Endothelial cell of hepatic sinusoid (primary cell): ENCODE measurements at regions not wholly inside any gene's neighbourhood (a gene's known extent, or its start where the extent isn't known, plus 50 kb on each side); places are given as distances from the start of the nearest gene placed in this dataset.
"Not testable (repeated sequence)": the region's sequence is repeated elsewhere in the genome, so short reads cannot be mapped to it uniquely, and the experiment has no call there.

Experiments used
- in situ Hi-C: cut with HindIII; loops from 2 replicates; pipeline ENCODE4 v1.10.0; 2017; ENCODE audit warnings: low sequenced_read_pairs

GRCh38 chr3:94568041-94568440 lies 505.2 kb downstream of the NSUN3 start:
- in situ Hi-C loops = no loop called here

GRCh38 chr3:94573337-94573736 lies 510.5 kb downstream of the NSUN3 start:
- in situ Hi-C loops = no loop called here

- in situ Hi-C loops = no loop called here
These were observed 524.4 kb downstream of the NSUN3 start for GRCh38 chr3:94587291-94587690.

DNA sequence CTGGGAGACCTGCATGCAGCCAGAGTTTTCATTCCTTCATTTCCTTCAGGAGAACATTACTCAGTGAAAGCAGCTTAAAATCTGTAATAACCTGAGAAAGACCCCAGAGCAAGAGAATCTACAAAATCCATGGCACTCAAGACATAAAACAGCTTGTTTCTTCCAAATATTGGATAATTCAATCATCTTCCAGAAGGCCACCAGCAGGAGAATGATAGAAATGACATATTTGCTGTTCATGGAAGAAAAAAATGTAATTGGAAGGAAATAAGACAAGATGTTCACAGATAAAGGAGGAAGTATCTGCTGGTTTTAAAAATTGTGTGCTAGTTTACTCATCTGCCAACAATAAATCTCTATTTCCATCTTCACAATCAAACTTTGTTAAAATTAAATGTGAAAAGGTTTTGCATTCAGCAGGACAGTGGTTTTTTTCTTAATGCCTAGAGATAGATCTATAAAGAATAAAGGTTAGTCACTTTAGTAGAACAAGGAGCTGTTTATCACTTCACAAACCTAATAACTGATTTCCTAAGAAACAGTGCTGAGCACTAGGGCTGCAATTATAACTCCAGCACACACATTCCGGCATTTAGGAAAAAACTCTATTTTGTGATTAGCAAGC lies 530.8 kb downstream of the NSUN3 start:
- in situ Hi-C loops = no loop called here

DNA sequence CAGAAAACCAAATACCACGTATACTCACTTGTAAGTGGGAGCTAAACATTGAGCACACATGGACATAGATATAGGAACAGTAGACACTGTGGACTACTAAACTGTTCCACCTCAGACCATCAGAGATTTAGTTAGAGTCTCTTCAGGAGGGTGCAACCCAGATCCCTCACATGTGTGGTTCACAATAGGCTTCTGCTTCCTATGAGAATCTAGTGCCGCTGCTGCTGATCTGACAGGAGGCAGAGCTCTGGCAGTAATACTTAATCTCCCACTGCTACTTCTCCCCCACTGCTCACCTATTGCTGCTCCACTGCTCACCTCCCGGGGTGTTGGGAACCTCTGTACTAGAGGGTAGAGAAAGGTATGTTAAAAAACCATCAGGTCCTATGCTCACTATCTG lies 533.3 kb downstream of the NSUN3 start:
- in situ Hi-C loops = no loop called here

GRCh38 chr3:94596887-94597566 lies 534.2 kb downstream of the NSUN3 start:
- in situ Hi-C loops = no loop called here

DNA sequence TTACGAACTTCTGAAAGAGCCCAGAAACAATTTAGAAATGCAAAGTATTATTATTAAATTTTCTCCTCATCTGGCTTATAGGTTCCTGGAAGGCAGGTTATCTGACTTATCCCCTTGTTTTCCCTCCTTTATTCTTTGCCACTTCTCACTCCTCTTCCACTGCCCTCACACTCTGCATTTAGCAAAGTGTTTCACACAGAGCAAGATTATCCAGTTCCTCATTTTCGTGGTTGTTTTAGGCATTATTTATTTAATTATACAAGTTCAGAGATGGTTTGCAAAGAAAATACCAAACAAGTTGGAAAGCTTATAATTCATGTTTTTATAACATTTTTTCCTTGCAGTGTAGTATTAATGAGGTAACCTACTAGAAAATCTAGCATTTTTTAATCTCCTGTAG lies 544.9 kb downstream of the NSUN3 start:
- in situ Hi-C loops = no loop called here

GRCh38 chr3:94609908-94610307 lies 547.0 kb downstream of the NSUN3 start:
- in situ Hi-C loops = no loop called here

DNA sequence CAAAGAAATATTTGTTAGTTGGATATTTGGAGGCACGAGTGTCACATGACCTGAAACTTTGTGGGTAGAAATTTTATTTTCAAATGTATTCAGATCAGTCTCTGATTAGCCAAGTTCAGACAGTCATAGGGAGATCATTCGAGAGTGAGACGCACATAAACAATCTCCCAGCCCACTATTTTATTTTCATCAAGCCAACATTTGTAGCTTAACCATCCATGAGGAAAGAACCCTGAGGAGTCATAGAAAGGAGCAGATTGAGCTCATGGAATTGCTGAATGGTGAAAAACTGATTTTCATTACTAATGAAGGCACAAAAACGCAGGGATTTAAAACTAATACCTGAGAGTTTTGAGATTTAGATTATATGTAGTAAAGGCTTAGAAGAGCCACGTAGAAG lies 548.7 kb downstream of the NSUN3 start:
- in situ Hi-C loops = no loop called here

- in situ Hi-C loops = no loop called here
These were observed 549.8 kb downstream of the NSUN3 start for GRCh38 chr3:94612631-94613030.

DNA sequence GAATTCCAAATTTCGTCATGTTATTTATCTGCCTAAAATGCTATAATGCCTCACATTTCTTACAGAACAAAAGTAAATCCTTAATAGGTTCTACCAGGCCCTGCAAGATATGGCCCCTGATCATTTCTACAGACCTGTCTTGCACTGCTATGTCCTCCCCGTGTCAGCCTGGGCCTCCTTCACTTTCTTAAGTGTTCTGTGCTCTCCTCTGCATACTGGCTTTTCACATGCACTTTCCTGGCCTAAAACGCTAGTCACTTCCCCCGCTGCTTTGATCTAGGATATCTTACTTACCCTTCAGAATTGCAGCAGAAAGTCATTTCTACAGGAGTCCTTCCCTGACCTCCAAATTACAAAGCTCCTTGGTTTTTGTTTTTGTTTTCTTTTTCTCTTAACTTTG lies 551.3 kb downstream of the NSUN3 start:
- in situ Hi-C loops = no loop called here

GRCh38 chr3:94615275-94616065 lies 552.6 kb downstream of the NSUN3 start:
- in situ Hi-C loops = loop anchor here (5.0 kb wide), 1 partner anchor 52 kb away; no protein-coding TSS in a partner anchor

GRCh38 chr3:94616833-94617232 lies 554.0 kb downstream of the NSUN3 start:
- in situ Hi-C loops = loop anchor here (5.0 kb wide), 1 partner anchor 50 kb away; no protein-coding TSS in a partner anchor

- in situ Hi-C loops = loop anchor here (5.0 kb wide), 1 partner anchor 50 kb away; no protein-coding TSS in a partner anchor
These were observed 554.5 kb downstream of the NSUN3 start for GRCh38 chr3:94617312-94617711.

- in situ Hi-C loops = loop anchor here (5.0 kb wide), 1 partner anchor 48 kb away; no protein-coding TSS in a partner anchor
These were observed 556.8 kb downstream of the NSUN3 start for GRCh38 chr3:94619643-94620042.

DNA sequence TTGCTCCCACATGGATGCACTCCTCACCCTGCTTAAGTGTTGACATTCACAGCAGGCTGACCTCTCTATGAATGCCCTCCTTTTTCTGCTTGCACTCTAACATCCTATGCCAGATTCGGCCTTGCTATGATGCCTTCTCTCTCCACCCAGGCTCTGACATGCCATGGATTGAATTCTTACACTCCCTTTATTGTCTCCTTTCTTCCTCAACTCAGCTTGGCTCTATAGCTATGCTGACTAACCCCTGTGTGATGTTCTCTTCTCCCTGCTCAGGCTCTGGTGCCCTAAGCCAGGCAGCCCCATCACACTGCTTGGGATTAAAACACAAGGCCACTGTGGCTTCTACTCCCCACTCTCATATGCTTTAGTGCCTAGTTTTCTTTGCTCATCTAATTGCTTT lies 563.7 kb downstream of the NSUN3 start:
- in situ Hi-C loops = no loop called here

DNA sequence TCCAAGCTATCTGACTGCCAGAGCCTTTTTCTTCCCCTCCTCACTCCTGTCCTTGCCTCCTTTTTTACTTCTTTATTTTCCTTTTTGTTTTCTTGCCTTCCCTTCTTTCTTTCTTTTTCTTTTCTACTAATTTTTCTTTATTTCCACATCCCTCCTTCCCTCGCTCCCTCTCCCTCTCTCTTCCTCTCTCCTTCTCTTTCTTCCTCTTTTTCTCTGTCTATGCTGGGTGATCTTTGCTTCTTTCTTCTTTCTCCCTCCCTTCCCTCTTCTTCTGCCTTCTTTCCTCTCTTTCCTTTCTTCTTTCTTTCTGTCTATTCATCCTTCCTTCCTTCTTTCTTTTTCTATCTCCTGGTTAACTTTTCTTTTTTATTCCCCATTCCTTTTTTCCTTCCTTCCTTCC lies 564.8 kb downstream of the NSUN3 start:
- in situ Hi-C loops = no loop called here

- in situ Hi-C loops = no loop called here
These were observed 580.5 kb downstream of the NSUN3 start for GRCh38 chr3:94643400-94643799.

- in situ Hi-C loops = no loop called here
These were observed 582.9 kb downstream of the NSUN3 start for GRCh38 chr3:94645790-94646189.

- in situ Hi-C loops = no loop called here
These were observed 584.3 kb downstream of the NSUN3 start for GRCh38 chr3:94647131-94647530.

GRCh38 chr3:94648270-94649180 lies 585.7 kb downstream of the NSUN3 start:
- in situ Hi-C loops = not testable (repeated sequence)
